Spleen (tissue), 11 donors: ENCODE measurements at regions not wholly inside any gene's neighbourhood (a gene's known extent, or its start where the extent isn't known, plus 50 kb on each side); places are given as distances from the start of the nearest gene placed in this dataset.

Experiments
- DNase-seq: peaks from one replicate; pipeline ENCODE4 v3.0.0-alpha.2; 2020
- H3K27ac ChIP-seq, 8 donors: fragments of 200-600 bp; sonication (generic) in 7 of 8; 1 replicate in 4 of 8; 2 replicates in 4 of 8; pipeline versions ENCODE4 v1.5.0 to v1.8.0; 2016 to 2021; ENCODE audit warnings: inconsistent platforms in 4 of 8, mild to moderate bottlenecking in 4 of 8, moderate library complexity in 1 of 8
- H3K27me3 ChIP-seq, 7 donors: fragments of 200-600 bp; sonication (generic) in 6 of 7; replicated peaks in 1 of 7; 1 replicate in 4 of 7; 2 replicates in 3 of 7; pipeline versions ENCODE4 v1.5.0 to v1.8.0; 2016 to 2021; ENCODE audit warnings: inconsistent platforms in 3 of 7, mild to moderate bottlenecking in 1 of 7
- H3K36me3 ChIP-seq, 6 donors: fragments of 200-600 bp; sonication (generic) in 5 of 6; 1 replicate in 4 of 6; 2 replicates in 2 of 6; pipeline versions ENCODE4 v1.5.0 to v1.8.0; 2016 to 2021; ENCODE audit warnings: inconsistent platforms in 2 of 6
- H3K4me1 ChIP-seq, 6 donors: fragments of 200-600 bp; sonication (generic) in 5 of 6; 1 replicate in 3 of 6; 2 replicates in 3 of 6; pipeline versions ENCODE4 v1.5.0 to v1.8.0; 2016 to 2021; ENCODE audit warnings: inconsistent platforms in 3 of 6
- H3K4me3 ChIP-seq, 8 donors: fragments of 200-600 bp; sonication (generic) in 7 of 8; 1 replicate in 4 of 8; 2 replicates in 4 of 8; pipeline versions ENCODE4 v1.5.0 to v1.8.0; 2016 to 2021; ENCODE audit warnings: inconsistent platforms in 4 of 8, mild to moderate bottlenecking in 4 of 8, moderate library complexity in 2 of 8
- H3K9me3 ChIP-seq, 8 donors: fragments of 200-600 bp; sonication (generic) in 7 of 8; 1 replicate in 4 of 8; 2 replicates in 4 of 8; pipeline versions ENCODE4 v1.5.0 to v1.8.0; 2016 to 2021; ENCODE audit warnings: inconsistent platforms in 4 of 8
- POLR2A ChIP-seq, 3 donors: fragments of 450-650 bp; IDR thresholded peaks; one replicate each; pipeline ENCODE4 v1.5.1; 2017; ENCODE audit warnings: antibody characterized with exemption in 3 of 3, mild to moderate bottlenecking in 1 of 3
- POLR2AphosphoS5 ChIP-seq, 3 donors: sonication (generic); formaldehyde crosslinking; IDR thresholded peaks; one replicate each; pipeline ENCODE4 v1.5.1; 2017; ENCODE audit warnings: antibody characterized with exemption in 3 of 3
- WGBS, 5 donors: extraction: QIAGEN DNeasy Blood & Tissue Kit in 3 of 5; methylation state at CpG; one replicate each; pipeline versions ENCODE4 v1.1.5 to v1.1.7; 2013 to 2018; 5-methylcytosine and 5-hydroxymethylcytosine counted together
- intact Hi-C: fragments of 100-400 bp; cut with DNase I; formaldehyde crosslinking; loops from one replicate; pipeline ENCODE4 v1.15.0; 2023; ENCODE audit warnings: low total_unique reads
- TF ChIP-seq, protein P1 (sequence below), 11 experiments: fragments of 200-600 bp in 7 of 11; fragments of 450-650 bp in 4 of 11; sonication (generic) in 4 of 11; IDR thresholded peaks in 8 of 11; conservative IDR thresholded peaks in 3 of 11; 1 replicate in 7 of 11; 2 replicates in 4 of 11; pipeline versions ENCODE4 v1.4.0 to v1.8.0; 2016 to 2021; ENCODE audit warnings: antibody characterized with exemption in 11 of 11, inconsistent platforms in 4 of 11, mild to moderate bottlenecking in 1 of 11
- donor health status: healthy with polysubstance abuse.
- donor health status: DM: no; HTN: no; CAD: no; lungs with moderate emphysema.
- donor health status: DM: no; HTN: no; CAD: no.
- donor health status: Bipolar disorder and iron deficiency.
- donor health status: healthy.
- donor health status: DM: no; HTN: no; CAD: no.
- donor health status: DM: yes; HTN: yes; CAD: no.

DNA sequence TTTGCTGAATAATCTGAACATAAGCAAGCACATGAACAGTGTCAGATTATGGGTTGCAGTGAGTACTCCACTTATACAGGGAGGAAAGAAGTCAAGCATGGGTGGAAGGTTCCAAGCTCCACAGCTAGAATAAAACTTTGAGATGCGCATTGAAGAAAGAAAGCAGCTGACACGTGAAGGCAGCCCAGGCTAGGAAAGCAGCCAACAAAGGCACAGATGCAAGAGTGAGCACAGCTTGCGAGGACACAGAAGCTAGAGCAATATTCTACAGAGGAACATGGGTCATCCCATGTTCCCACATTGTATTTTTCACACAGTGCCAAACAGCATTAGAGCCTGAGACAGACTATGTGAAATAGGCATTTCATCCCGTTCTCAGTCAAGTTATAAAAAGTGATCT lies 194.6 kb upstream of the TBX20 start:
- H3K27me3 ChIP-seq: peaks cover 0 to 35% (median 0%) of the 10 kb centered on the region in 7 donors
- intact Hi-C loops: no loop called here
- no peaks in the 10 kb centered on the region for H3K9me3 ChIP-seq
- no peak overlapping the region for H3K4me3 ChIP-seq
- H3K4me1 ChIP-seq: no peaks in the 10 kb centered on the region
- no peaks in the 10 kb centered on the region for H3K36me3 ChIP-seq
- WGBS, 5 donors: 74 to 80% (median 75%) methylated on average over 4 of the region's 4 CpGs
- H3K27ac ChIP-seq: no peak overlapping the region
- TF ChIP-seq POLR2AphosphoS5 (IDR thresholded peaks at IDR 0.05) (no peak), POLR2A (IDR thresholded peaks at IDR 0.05) (no peak)
- TF ChIP-seq, protein P1, sequence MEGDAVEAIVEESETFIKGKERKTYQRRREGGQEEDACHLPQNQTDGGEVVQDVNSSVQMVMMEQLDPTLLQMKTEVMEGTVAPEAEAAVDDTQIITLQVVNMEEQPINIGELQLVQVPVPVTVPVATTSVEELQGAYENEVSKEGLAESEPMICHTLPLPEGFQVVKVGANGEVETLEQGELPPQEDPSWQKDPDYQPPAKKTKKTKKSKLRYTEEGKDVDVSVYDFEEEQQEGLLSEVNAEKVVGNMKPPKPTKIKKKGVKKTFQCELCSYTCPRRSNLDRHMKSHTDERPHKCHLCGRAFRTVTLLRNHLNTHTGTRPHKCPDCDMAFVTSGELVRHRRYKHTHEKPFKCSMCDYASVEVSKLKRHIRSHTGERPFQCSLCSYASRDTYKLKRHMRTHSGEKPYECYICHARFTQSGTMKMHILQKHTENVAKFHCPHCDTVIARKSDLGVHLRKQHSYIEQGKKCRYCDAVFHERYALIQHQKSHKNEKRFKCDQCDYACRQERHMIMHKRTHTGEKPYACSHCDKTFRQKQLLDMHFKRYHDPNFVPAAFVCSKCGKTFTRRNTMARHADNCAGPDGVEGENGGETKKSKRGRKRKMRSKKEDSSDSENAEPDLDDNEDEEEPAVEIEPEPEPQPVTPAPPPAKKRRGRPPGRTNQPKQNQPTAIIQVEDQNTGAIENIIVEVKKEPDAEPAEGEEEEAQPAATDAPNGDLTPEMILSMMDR (IDR thresholded peaks at IDR 0.05 in 8 of 11, conservative IDR thresholded peaks at IDR 0.05 in 3 of 11): no peak
- no peak for DNase-seq

DNA sequence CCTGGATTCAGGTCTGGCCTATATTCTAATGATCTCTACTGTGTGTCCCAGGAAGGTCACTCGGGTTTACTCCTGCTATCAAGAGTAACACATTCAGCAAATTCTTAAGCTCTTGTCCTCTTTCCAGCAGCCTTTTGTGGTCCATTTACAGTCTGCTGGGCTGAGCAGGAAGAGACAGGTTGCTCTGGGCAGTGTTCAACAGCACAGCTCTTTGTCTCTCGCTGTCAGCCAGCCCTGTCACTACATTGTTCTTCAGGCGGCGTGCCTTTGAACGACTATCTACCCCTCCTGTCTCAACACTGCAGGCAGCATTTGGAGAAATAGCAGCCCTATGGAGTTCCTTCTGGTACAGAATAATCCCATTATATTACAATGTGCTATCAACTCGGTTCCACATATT lies 192.2 kb upstream of the TBX20 start:
- TF ChIP-seq POLR2AphosphoS5 (IDR thresholded peaks at IDR 0.05) (no peak), POLR2A (IDR thresholded peaks at IDR 0.05) (no peak)
- TF ChIP-seq, protein P1 (IDR thresholded peaks at IDR 0.05 in 8 of 11, conservative IDR thresholded peaks at IDR 0.05 in 3 of 11): no peak
- H3K27me3 ChIP-seq: peaks cover 0 to 29% (median 0%) of the 10 kb centered on the region in 7 donors
- DNase-seq: no peak
- intact Hi-C loops: no loop called here
- H3K4me3 ChIP-seq: no peak overlapping the region
- H3K36me3 ChIP-seq: no peaks in the 10 kb centered on the region
- 63 to 76% (median 69%) methylated on average over 6 of the region's 6 CpGs for WGBS, 5 donors
- H3K4me1 ChIP-seq: no peaks in the 10 kb centered on the region
- no peaks in the 10 kb centered on the region for H3K9me3 ChIP-seq
- H3K27ac ChIP-seq: no peak overlapping the region

GRCh38 chr7:35437619-35438275 lies 183.8 kb upstream of the TBX20 start:
- H3K27ac ChIP-seq: no peak overlapping the region
- 70 to 85% (median 76%) methylated on average over 2 of the region's 2 CpGs for WGBS, 5 donors
- no peak for DNase-seq

DNA sequence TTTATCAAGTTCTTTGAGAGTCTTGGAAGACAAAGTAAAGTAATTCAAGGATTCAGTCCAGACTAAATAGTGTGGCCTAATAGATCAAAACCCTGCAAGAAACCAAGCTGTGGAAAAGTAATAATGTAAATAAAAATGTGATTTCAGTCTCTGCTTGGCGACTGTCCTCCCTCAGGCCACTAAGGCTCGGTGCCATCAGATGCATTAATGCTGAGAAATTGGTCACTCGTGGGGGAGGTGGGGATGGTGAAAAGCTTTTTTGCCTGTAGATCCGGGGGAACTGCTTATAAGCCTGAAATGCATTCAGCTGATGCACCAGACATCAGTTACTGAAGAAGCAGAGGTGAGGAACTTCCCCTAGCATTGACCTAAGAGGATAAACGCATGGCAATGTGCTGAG lies 182.6 kb upstream of the TBX20 start:
- no peak for DNase-seq
- no peaks in the 10 kb centered on the region for H3K27me3 ChIP-seq
- no peak overlapping the region for H3K4me3 ChIP-seq
- intact Hi-C loops: no loop called here
- no peaks in the 10 kb centered on the region for H3K36me3 ChIP-seq
- TF ChIP-seq POLR2A (IDR thresholded peaks at IDR 0.05) (no peak), POLR2AphosphoS5 (IDR thresholded peaks at IDR 0.05) (no peak)
- TF ChIP-seq, protein P1 (IDR thresholded peaks at IDR 0.05 in 8 of 11, conservative IDR thresholded peaks at IDR 0.05 in 3 of 11): no peak
- peaks cover 0 to 7% (median under 1%) of the 10 kb centered on the region in 8 donors for H3K9me3 ChIP-seq
- H3K27ac ChIP-seq: no peak overlapping the region
- 67 to 84% (median 78%) methylated on average over 5 of the region's 5 CpGs for WGBS, 5 donors
- H3K4me1 ChIP-seq: no peaks in the 10 kb centered on the region

More at GRCh38 chr7:35437619-35438275, 183.8 kb upstream of the TBX20 start:
- TF ChIP-seq, protein P1 (IDR thresholded peaks at IDR 0.05 in 8 of 11, conservative IDR thresholded peaks at IDR 0.05 in 3 of 11): no peak
- no peak for TF ChIP-seq POLR2AphosphoS5 (IDR thresholded peaks at IDR 0.05)
- no peak for TF ChIP-seq POLR2A (IDR thresholded peaks at IDR 0.05)
- no peak overlapping the region for H3K4me3 ChIP-seq
- no peaks in the 10 kb centered on the region for H3K36me3 ChIP-seq
- H3K27me3 ChIP-seq: peaks cover 0 to 3% (median 0%) of the 10 kb centered on the region in 7 donors
- intact Hi-C loops: no loop called here
- H3K4me1 ChIP-seq: no peaks in the 10 kb centered on the region
- H3K9me3 ChIP-seq: peaks cover 0 to 5% (median 0%) of the 10 kb centered on the region in 8 donors
